CD4-positive, alpha-beta T cell treated with Interferon gamma for 1 hour (primary cell): ENCODE measurements at regions not wholly inside any gene's neighbourhood (a gene's known extent, or its start where the extent isn't known, plus 50 kb on each side); places are given as distances from the start of the nearest gene placed in this dataset.

Experiments
- DNase-seq: peaks from one replicate; pipeline ENCODE4 v3.0.0-alpha.2; 2020

DNA sequence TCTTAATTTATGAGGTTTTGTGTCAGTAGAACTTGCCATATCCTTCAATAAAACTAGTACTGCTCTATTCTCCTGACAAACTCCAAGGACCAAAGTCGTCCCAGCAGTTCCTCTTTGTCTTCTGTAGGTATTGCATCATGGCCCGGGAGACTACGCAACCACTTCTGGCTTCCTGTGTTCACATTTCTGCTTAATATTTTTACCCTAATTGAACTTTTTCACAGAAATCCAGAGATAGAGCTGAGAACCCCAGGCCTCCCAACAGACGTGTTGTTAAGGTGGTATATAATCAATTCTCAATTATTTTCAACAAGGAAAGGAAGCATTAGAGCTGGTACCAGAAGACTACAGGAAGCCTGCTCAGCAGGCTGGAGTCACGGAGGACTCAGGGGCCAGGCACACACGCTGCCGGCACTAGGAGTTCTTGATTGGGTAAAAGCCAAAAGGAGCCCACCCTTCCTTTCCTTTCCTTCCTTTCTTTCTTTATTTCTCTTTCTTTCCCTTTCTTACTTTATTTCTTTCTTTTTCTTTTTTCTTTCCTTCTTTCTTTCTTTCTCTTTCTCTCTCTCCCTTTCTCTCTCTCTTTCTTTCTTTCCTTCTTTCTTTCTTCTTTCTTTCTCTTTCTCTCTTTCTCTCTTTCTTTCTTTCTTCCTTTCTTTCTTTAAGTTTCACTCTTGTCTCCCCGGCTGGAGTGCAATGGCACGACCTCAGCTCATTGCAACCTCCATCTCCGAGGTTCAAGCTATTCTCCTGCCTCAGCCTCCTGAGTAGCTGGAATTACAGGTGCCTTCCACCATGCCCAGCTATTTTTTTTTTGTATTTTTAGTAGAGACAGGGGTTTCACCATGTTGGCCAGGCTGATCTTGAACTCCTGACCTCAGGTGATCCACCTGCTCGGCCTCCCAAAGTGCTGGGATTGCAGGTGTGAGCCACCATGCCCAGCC is 173.7 kb downstream of the ZBTB18 start:
- DNase-seq = peak; percentile 63

DNA sequence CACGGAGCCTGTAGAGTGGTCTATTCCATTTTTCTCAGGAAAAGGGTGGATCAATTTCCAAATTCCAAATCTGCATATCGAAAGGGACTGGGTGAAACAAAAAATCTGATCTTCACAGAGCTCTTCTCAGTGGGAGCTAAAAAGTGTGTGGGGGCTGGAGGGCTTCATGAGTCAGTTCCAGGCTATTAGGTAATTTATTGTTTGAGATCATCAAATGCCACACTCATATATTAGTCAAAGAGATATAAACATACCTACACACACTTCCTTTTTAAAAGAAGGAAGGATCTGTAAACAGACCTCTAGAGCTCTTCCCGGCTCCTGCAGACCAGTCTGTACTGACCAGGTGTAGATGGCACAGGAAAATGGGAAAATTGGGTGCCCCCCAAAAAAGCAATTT is 175.4 kb downstream of the ZBTB18 start:
- DNase-seq = no peak

DNA sequence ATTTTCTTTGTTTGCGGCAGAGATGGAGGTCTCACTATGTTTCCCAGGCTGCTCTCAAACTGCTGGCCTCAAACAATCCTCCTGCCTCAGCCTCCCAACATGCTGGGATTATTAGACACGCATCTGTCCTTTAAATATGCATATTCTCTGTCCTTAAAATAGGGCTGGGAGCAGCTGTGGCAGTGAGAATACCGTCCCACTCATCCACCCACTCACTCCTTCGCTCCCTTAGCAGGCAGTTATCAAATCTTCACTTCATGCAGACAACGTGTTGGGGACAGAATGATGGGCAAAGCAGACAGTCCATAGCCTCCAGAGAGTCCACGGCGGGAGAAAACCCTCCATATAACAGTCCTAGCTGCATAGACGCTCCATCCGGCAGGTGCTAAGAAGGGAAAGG is 179.4 kb downstream of the ZBTB18 start:
- no peak for DNase-seq

DNA sequence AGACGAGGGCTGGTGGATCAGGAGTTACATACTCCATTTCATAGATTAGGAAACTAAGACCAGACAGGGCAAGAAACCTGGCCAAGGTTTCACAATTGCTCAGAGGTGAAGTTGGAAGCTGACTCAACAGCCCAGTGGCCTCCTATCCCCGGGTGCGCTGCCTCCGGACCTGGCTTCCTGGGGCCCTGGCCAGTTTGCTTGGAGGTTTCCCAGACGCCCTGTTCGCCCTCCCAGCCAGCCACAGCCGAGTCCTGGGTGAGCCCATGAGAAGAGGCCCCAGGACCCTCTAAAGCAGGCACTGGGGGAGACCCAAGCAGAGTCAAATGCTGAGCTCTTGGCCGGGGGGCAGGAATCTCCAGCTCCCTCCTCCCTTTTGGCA is 180.1 kb downstream of the ZBTB18 start:
- no peak for DNase-seq

DNA sequence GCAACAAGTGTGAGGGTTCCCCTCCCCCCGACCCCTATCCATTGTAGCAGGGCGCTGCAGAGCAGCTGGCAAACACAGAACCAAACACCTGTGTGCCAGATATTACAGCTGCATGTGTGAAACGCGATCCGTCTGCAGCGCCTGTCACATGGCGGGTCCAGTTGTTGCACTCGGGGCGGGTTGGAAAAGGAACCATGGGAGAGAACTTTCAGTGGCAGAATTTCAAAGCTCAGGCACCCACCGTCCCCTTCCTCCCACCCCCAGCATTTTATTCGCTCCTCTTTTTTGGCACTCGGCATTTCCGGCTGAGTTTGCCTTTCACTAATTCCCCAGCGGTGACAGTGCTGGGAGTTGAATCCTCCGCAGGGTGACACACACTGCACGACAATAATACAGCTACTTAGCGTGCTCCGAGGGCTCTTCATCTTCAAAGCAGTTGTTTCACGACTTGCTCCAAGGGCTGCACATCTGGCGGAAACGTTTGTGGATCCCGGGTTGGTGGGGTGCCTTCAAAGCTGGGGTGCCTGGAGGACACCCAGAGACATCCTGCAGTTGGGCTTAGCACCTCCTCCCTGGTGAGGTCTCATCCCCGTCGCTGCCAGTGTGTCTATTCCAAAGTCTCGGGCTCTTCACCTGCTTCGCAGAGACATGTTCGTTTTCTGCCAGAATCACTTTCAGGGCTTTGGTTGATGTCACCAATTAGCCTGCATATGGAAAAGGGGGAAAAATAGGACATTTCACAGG is 180.7 kb downstream of the ZBTB18 start:
- no peak for DNase-seq

DNA sequence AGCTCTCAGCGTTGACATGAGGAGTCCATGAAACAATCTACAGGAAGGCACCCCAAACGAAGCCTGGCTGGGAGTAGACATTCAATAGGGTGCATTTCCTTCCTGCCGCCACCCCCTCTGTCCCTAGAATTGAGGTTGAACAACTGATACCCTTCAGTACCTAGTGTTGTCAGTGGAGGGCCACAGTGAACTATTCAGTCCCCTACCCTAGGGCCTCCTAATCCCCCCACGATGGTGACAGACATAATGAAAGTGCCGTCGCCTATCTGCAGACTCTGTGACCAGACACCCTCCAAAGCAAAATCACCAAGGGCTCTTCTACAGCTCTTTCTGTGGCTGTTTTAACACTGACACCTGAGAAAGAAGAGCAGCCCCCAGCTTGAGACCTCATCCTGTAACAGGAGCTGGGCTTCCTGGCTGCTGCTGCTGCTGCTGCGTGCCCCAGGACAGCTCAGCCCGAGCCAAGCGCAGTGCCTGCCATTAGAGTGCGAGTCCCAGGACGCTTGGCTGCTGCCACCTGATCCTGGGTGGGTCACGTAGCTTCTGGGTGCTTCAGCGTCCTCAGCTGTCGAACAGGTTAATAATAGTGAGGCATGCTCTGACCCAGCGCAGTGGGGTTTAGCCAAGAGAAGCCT is 183.0 kb downstream of the ZBTB18 start:
- DNase-seq = no peak

DNA sequence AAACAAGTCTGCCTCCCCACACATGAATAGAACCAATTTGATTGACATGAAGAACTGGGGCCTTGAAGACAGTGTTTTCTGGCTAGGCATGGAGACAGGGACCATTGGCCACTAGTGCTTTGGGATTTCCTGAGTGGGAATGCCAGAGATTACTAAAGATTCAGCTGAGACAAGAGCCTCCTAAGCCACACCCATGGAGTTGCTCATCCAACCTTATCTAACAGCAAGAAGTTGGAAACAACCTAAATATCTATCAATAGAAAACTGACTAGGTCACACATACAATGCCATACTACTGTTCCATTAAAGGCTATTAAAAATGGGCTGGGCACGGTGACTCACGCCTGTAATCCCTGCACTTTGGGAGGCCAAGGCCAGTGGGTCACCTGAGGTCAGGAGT is 184.1 kb downstream of the ZBTB18 start:
- no peak for DNase-seq

DNA sequence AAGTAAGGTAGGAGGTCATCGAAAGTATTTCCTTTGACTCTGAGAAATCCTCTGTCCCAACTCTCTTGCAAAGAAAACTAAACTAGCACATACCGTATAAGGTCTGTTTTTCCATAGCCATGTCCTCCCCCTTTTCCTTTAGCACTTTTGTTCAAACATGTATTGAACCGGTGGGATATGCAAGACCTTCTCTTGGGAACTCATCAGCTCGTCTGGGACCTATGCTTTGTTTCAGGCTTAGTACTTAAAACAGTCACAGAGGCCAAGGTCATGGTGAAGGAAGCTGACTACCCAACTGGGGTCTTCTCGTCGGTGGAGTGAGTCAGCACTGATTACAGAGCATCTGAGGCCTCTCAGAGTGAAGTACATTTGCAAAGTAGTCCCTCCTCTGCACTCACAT is 185.0 kb downstream of the ZBTB18 start:
- no peak for DNase-seq

DNA sequence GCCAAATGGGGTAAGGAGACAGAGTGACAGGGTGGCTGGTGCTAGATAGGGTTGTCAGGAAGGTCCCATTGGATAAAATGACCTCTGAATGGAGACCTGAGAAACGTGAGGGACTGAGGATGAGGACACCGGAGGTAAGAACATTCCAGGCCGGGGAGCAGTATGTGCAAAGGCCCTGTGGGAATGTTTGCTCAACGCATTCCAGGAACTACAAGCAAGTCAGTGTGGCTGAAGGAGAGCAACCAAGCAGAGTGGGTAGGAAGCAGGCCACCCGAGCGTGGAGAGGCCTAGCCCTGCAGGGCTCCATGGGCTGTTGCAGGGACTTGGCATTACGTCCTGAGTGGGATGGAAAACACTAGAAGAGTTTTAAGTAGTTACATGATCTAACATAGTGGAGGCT is 185.6 kb downstream of the ZBTB18 start:
- no peak for DNase-seq

DNA sequence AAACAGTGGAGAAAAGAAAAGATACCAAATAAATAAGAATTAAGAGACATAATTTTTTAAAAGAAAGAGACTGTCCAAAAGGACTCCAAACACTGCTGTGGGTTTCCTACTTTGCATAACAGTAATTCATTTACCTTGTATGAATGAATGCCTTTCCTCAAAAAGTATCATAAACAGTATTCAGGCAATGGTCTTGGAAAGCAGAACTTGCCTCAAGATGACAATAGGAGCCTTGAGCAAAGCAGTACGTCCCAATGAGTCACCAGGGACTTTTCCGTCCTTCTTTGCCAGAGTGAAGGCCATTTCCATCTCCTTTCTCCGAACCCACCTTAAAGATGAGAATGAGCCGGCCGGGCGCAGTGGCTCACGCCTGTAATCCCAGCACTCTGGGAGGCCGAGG is 186.4 kb downstream of the ZBTB18 start:
- DNase-seq = peak; percentile 40

DNA sequence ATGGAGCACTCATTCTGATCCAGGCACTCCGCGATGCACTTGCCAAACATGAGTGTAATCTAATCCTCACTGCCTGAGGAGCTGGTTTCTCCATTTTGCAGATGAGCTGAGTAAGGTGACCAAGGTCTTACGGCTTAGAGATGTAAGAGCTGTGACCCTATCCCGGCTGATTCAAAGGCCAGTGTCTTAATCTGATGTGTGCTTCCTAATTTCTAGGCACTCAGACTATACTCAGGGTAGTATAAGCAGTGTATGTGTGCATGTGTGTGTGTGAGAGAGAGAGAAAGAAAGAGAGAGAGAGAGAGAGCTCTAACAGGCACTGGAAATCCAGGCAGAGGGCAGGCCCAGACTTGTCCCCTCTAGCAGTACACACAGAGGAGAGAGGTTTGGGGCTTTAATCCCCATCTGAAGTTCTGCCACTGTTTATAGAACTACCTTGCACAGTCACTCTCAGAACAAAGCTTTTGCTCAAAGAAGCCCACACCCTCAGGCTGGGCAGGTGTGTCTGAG is 188.2 kb downstream of the ZBTB18 start:
- DNase-seq = no peak

DNA sequence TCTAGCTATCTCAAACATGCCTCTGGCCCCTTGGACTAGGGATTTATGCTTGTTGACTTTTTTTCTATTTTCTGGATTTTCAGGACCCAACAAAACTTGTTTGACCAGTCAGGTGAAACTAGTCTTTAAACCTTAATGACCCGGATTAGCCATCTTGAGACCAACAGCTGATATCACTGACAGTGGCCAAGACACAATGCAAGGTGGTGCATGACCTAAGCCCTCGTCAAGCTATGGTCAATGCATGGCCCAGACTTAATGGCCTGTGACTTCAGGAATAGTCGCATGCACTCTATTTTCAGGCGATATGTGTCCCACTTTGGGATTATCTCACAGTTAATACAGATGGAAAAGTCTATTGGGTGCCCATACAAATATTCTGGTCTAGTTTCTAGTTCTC is 190.4 kb downstream of the ZBTB18 start:
- DNase-seq = no peak

DNA sequence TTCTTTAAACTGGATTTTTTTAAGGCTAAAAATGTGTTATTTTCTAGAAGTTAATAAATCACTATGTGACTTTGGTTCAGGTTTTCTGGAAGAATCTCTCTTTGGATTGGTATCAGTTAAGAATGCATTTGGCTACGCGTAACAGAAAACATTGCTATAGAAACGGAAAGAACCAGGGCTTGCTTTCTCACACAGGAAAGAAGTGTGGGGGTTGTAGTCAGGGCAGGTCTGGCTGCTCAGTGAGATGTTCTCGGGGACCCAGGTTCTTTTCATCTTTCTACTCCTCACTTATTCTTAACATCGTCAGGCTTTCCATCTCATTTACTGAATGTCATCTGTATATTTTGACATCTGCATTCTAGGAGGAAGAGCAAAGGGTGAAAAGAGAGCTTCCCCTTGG is 191.4 kb downstream of the ZBTB18 start:
- DNase-seq = no peak

DNA sequence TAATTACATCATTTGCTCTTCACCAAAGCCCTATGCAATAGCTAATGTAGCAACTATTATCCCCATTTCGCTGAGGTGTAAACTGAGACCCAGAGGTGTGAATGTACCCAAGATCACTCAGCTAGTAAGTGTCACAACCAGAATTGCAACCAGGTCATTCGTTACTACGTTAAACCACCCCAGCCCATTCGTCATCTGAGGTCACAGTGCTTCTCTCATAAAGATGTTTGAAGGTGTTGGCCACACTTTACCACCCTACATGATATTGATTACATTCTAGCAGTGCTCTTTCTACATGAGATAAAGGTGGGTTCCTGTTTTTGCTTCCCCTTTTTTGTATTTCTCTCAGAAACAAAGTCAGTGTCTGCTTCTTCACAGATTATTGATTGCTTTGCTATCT is 195.3 kb downstream of the ZBTB18 start:
- no peak for DNase-seq

DNA sequence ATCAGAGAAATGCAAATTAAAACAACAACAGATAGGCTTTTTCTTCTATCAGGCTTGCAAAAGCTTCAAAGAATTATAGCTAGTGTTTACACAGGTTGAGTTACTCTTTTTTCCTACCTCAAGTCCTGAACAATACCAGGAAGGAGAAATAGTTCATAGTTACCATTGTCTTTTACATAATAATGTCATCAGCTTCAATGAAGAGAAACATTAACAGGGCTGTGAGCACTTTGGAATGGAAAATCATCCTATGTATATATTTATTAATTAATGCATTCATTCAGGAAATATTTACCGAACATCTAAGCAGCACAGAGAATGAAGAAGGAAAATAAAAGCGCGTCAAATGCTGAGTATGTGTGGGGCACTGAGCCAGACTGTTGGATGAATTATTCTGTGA is 197.3 kb downstream of the ZBTB18 start:
- DNase-seq = no peak

DNA sequence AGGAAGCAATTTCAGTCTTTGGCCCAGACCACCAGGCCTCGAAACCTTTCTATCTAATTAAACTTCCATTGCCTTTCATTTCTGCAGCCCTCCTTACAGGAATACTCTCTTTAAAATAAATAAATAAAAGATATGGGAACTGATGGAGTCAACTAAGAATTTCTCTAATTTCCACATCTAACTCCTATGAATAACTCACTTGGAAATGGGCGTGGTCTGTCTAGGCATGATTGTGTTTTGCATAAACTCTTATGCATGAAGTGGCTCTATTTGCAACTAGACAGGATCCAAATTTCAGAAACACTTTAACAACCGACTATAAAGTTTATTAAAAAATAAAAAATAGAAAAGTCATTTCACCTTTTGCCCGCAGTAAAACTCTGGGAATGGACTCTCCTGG is 199.5 kb downstream of the ADSS2 start:
- no peak for DNase-seq

DNA sequence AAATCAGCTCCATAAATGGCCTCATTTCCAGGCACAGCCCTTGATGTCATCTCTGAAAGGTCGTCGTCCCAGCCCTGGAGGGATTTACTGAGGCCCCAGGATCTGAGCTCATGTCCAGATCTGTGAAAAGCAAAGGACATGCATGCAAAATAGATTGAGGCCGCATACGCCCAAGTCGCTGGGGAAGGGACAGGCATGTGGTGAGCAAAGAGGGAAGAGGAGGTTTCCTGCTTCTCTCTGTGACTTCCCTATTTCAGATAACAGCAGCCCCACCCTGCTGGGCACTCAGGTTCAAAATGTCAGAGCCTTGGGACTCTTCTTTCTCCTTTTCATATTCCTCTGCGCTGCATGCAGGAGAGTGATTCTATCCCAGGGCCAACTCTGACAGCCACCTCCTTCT is 197.2 kb downstream of the ADSS2 start:
- peak; percentile 69 for DNase-seq

DNA sequence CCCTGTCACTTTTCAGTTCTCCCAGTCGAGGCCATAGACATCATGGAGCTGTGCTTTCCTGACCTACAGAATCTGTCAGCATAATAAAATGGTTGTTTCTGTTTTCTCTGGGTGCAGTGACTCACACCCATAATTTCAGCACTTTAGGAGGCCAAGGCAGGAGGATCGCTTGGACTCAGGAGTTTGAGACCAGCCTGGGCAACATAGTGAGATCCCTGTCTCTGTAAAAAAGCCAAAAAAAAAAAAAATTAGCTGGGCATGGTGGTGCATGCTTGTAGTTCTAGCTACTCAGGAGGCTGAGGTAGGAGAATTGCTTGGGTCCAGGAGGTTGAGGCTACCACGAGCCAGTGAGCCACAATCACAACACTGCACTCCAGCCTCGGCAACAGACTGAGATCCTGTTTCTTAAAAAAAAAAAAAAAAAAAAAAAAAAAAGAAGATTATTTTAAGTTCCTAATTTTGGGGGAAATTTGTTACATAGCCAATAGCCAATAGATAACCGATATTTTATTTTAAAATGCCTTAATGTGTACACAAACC is 196.2 kb downstream of the ADSS2 start:
- DNase-seq = no peak

DNA sequence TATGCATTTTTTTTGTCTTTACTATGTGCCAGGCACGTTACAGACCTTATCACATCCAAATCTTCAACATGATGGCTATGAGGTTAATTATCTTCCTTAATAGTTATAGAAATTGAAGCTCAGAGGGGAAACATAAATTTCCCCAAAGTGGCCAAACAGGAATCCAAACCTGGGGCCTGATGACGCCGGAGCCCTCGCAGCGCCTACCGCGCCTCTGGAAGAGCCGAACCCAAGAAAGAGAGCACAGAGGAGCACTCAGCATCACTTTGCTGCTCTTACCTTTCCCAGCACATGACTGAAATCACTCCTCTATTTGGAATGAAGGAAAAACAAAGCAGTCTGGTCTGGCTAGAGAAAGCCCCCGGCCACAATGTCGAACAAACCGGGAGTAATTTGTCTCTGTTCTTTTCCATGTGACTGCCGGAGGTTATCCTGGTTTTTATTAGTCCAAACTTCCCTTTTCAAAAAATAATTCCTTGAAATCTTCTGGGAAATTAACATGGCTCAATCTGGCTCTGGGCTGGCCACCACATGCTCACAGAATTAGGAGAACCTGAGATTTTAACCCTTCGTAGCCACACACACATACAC is 195.5 kb downstream of the ADSS2 start:
- DNase-seq = no peak

DNA sequence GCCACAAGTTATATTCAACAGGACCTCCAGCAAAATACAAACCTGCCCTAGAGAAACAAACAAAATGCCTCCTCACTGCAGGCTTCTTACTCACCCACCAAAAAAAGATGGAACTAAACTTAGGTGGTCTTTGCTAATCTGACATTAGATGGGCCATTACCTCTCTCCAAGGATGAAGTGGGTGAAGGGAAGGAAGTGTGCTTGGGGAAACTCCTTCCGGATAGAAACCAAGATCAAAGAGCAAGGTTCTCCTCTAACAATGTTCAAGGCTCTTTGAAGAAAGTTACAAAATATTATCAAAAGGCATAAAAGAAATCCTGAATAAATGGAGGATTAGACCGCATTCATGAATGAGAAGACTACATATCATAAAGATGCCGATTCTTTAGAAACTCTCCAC is 187.5 kb downstream of the ADSS2 start:
- no peak for DNase-seq

DNA sequence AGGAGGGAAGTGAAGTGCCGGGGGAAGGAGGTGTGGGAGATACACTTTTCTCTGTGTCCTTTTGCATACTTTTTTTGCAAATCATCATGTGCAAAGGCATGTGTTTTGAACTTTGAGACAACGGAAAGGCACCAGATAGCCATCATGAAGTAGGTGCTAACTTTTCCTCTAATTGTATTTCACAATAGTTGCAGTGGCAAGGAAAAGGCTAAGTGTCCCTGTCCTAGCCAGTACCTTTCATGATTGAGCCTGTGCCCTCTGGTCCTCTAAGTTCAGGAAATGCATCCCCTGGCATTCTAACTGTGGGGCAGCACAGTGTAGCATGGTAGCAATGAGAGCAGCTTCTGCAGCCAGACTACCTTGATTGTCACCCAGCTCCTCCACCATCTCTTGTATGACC is 186.2 kb downstream of the ADSS2 start:
- DNase-seq = no peak

DNA sequence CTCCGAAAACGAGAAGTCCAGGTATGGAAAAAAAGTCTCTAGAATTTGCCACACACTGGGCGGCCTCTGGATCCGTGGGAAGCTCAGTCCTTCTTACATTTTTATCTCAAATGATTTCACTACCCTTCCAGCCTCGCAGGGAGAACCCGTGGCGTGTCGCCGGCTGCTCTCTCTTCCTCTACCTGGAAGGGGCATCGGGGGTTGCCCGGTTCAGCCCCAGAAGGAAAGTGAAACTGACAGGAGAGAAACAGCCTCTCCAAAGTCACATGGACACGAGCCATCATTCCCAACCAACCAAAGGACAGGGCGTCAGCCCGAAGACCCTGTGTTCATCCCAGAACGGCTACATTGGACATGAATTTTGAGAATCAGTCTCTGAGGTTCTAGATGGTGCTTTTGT is 182.5 kb downstream of the ADSS2 start:
- DNase-seq = no peak

DNA sequence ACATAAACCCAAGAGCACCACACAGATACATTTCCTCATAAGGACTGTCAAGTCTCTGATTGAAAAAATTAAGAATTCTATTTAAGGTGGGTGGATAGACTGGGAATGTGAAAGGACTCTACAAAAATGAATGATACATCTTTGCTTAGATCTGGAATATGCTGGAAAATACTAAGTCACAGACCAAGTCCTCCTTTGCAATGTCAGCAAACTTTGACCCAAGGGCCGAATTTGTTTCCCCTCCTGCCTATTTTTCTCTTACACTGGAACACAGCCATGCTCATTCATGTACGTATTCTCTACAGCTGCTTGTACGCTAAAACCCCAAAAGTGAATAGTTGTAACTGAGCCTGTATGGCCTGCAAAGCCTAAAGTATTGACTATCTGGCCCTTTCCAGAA is 180.7 kb downstream of the ADSS2 start:
- no peak for DNase-seq
